GM19452 (cell line): ENCODE measurements at regions not wholly inside any gene's neighbourhood (a gene's known extent, or its start where the extent isn't known, plus 50 kb on each side); places are given as distances from the start of the nearest gene placed in this dataset.

Source experiments
- ATAC-seq: cut with Tn5 transposase; IDR thresholded peaks from one replicate; pipeline ENCODE4 v1.9.1; 2021; ENCODE audit not compliant: unreplicated experiment

GRCh38 chr2:15074751-15075700, 442.5 kb downstream of the LRATD1 start:
- no peak for ATAC-seq

DNA sequence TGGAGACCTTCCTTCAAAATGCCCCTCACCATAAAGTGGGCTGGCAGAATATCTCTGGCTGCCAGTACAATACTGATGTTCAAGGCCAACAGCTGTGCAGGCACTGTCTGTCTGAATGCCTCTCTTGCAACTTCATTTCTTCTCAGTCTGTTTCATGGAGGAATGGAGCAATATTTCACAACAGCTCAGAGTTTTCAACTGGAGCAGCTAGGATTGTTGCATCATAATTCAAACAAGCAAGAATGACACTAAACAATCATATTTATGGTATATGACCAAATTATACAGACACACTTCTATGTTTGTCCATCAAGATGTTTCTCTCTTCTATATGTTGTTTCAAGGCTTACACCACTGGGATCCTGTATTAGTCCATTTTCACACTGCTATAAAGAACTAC, 444.2 kb downstream of the LRATD1 start:
- no peak for ATAC-seq

- ATAC-seq: no peak
These were observed 448.8 kb downstream of the LRATD1 start for GRCh38 chr2:15081356-15081755.

- ATAC-seq: no peak
These were observed 449.9 kb downstream of the LRATD1 start for GRCh38 chr2:15082105-15083058.

- ATAC-seq: no peak
These were observed 452.4 kb downstream of the LRATD1 start for GRCh38 chr2:15084826-15085489.

DNA sequence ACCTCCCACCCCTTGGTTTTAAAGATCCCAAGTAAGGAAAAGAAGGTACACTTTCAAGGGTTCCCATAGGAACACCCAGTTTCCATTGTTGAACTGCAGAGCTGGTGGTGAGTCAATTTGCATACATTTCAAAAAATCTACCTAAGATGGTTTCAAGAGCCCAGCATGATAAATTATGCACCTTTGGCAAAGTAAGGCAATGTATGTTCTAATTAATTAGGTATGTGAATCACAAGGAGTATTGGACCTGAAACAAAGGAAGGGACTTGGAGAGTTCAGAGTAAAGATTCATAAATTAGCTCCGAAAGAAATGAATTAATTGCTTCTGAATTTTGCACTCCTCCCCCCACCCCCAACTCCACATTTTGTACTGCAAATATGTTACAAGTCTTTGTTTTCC, 459.7 kb downstream of the LRATD1 start:
- ATAC-seq: no peak

DNA sequence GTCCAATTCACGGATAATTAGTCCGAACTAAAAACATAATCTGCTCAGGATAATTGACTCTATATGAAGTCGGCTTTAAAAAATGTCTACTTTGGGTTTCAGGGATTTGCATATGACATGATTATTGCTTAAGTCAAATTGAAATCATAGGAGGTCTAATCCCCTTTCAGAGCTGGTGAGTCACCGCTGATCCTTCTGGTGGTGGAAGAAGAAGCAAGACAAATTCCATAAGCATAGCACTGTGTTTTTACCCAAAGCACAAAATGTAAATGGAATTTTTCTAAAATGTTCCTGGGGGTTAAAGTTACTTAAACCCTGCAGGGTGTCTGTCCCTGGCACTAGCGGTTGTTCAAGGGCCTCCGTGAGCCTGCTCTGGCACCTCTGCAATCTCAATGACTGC, 460.2 kb downstream of the LRATD1 start:
- no peak for ATAC-seq

DNA sequence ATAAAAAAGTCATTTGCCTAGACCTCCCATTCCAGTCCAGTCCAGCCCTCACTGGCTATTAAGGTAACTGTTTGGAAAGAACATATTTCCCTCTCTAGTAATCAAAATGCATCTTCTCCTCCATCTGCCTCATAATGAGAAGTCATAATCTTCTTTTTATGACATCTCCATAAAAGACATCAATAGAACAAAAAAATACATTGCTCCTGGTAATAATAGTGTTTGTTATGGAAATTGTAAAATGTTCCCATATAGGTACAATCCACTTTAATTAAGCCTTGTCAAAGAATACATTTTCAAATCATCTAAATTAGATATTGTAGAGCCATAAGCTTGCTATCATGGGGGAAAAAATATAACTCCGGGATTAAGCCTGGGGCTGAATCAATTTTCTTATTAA, 461.6 kb downstream of the LRATD1 start:
- no peak for ATAC-seq

GRCh38 chr2:15096873-15097272, 464.3 kb downstream of the NBAS start:
- no peak for ATAC-seq

DNA sequence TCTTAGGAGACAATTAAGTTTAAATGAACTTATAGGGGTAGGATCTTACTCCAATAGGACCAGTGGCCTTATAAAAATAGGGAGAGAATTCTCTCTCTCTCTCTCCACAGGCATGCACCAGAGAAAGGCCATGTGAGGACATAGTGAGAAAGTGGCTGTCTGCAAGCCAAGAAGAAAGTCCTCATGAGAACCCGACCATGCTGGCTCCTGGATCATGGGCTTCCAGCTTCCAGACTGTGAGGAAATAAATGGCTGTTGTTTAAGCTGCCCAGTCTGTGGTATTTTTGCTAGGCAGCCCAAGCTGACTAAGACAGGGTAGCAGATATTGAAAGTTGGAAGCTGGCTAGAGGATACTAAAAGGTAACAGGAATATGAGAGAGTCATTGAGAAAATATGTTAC, 454.0 kb downstream of the NBAS start:
- ATAC-seq: no peak

GRCh38 chr2:15111718-15112117, 449.4 kb downstream of the NBAS start:
- no peak for ATAC-seq

DNA sequence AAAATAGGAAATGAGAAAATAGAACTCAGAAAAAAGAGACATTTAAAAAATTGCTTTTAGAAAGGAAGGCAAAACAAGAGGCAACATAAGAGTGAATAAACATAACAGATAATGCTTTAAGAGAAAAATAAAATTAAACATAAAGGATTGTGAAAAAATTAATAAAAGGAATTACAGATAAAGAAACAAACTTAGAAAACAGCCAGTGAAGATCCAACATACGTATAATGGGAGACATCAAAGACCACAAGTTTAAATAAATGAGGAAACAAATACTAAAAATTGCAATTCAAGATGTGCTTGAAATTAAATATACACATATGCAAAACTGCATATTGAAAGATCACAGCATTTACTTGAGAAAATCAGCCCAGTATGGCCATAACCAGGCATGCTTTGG, 448.9 kb downstream of the NBAS start:
- no peak for ATAC-seq

DNA sequence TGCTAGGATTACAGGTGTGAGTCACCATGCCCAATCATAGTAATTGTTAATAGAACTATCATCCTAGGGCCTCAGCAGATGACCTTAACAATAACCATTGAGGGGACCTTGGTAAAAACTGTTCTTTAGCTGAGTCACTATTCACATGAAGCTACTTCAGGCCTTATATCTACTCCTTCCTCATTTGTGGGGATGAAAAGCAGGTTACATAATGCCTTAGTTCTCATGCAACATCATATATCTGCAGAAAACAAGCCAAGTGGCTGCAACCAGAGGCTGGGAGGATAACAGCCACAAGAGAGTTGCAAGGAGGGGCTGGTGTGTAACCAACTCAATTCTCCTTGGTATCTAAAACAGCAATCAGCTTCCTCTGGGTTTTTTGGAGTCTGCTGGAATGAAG, 445.4 kb downstream of the NBAS start:
- ATAC-seq: no peak

DNA sequence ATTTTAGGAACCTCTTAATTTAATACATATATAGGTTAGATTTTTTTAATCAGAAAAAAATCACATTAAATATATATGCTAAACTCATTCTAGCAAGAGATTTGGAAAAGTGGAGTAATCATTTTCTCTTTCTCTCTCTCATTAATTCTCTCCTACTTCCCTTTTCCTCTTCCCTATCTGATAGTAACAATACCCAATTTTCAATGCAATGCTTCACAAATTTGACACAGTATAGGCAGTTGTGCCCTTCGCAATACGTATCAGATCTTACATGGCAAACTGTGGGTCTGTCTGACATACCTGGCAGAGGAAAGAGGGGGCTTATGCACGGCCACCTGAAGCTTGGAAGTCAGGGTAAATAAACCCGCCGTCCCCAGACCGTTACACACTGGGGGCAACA, 444.3 kb downstream of the NBAS start:
- ATAC-seq: no peak
